WTC11 (cell line): ENCODE measurements at regions not wholly inside any gene's neighbourhood (a gene's known extent, or its start where the extent isn't known, plus 50 kb on each side); places are given as distances from the start of the nearest gene placed in this dataset.
A peak's percentile ranks its signal among the peaks of the same experiment; 100 is the strongest.

Experiments
- ATAC-seq: fragments of 200-7000 bp; cut with Tn5 transposase; 2 replicates; pipeline ENCODE4 v1.10.0; 2021; ENCODE audit warnings: mild to moderate bottlenecking, moderate library complexity
- CTCF ChIA-PET: fragments of 300-600 bp; sonication (Branson Sonifier 250); formaldehyde crosslinking; loops from one replicate; lab custom pipeline; 2021; ENCODE audit warnings: antibody characterized with exemption; lab: Charles Lee
- POLR2A ChIA-PET: fragments of 350-600 bp; sonication (Branson Sonifier 250); formaldehyde crosslinking; loops from one replicate; lab custom pipeline; 2021; ENCODE audit warnings: antibody characterized with exemption; lab: Charles Lee
- DNase-seq: peaks from one replicate; pipeline ENCODE4 v3.0.0; 2021; ENCODE audit warnings: low spot score
- H3K27ac Mint-ChIP-seq: 2 replicates; pipeline ENCODE4 v1.8.0; 2021; ENCODE audit warnings: mixed read lengths
- H3K27me3 Mint-ChIP-seq: 2 replicates; pipeline ENCODE4 v1.8.0; 2021; ENCODE audit warnings: low read depth, mild to moderate bottlenecking, moderate library complexity, mixed read lengths
- H3K36me3 Mint-ChIP-seq: 2 replicates; pipeline ENCODE4 v1.8.0; 2021; ENCODE audit warnings: mixed read lengths
- H3K4me1 Mint-ChIP-seq: 2 replicates; pipeline ENCODE4 v1.8.0; 2022; ENCODE audit warnings: mixed read lengths
- H3K4me3 Mint-ChIP-seq: 2 replicates; pipeline ENCODE4 v1.8.0; 2021; ENCODE audit warnings: mild to moderate bottlenecking, moderate library complexity, mixed read lengths
- H3K9me3 Mint-ChIP-seq: 2 replicates; pipeline ENCODE4 v1.8.0; 2021; ENCODE audit warnings: mixed read lengths
- AFF4 ChIP-seq: sonication (generic); formaldehyde crosslinking; IDR thresholded peaks from 2 replicates; pipeline ENCODE4 v1.8.1; 2023; ENCODE audit warnings: mild to moderate bottlenecking, missing genetic modification reagents, borderline replicate concordance
- AR ChIP-seq: fragments of 250-450 bp; sonication (Bioruptor Pico); IDR thresholded peaks from 2 replicates; pipeline ENCODE4 v1.9.0; 2021; ENCODE audit warnings: mild to moderate bottlenecking
- CBFB ChIP-seq: sonication (generic); formaldehyde crosslinking; IDR thresholded peaks from 2 replicates; pipeline ENCODE4 v1.8.1; 2022; ENCODE audit warnings: mild to moderate bottlenecking, low read depth, missing genetic modification reagents
- EMX1 ChIP-seq: fragments of 250-450 bp; sonication (Bioruptor Pico); IDR thresholded peaks from 2 replicates; pipeline ENCODE4 v1.8.0; 2021; ENCODE audit warnings: mild to moderate bottlenecking
- ESRRA ChIP-seq: sonication (generic); formaldehyde crosslinking; IDR thresholded peaks from 2 replicates; pipeline ENCODE4 v1.8.1; 2022; ENCODE audit warnings: mild to moderate bottlenecking, missing genetic modification reagents, borderline replicate concordance
- ETV6 ChIP-seq: sonication (generic); formaldehyde crosslinking; IDR thresholded peaks from 2 replicates; pipeline ENCODE4 v1.8.1; 2022; ENCODE audit warnings: mild to moderate bottlenecking, missing genetic modification reagents
- GTF2I ChIP-seq: fragments of 250-450 bp; sonication (Bioruptor Pico); conservative IDR thresholded peaks from 2 replicates; pipeline ENCODE4 v1.4.0; 2021; ENCODE audit warnings: mild to moderate bottlenecking
- JUN ChIP-seq: sonication (generic); formaldehyde crosslinking; IDR thresholded peaks from 2 replicates; pipeline ENCODE4 v1.8.0; 2023; ENCODE audit warnings: mild to moderate bottlenecking, missing genetic modification reagents
- MXD4 ChIP-seq: fragments of 250-450 bp; sonication (Bioruptor Pico); IDR thresholded peaks from 2 replicates; pipeline ENCODE4 v1.8.0; 2021; ENCODE audit warnings: mild to moderate bottlenecking, moderate library complexity, borderline replicate concordance
- SP1 ChIP-seq: sonication (generic); formaldehyde crosslinking; conservative IDR thresholded peaks from 2 replicates; pipeline ENCODE4 v1.8.1; 2022; ENCODE audit warnings: missing genetic modification reagents
- STAT6 ChIP-seq: sonication (generic); formaldehyde crosslinking; conservative IDR thresholded peaks from 2 replicates; pipeline ENCODE4 v1.8.1; 2023; ENCODE audit warnings: mild to moderate bottlenecking, low read depth, missing genetic modification reagents, moderate library complexity
- TCF7 ChIP-seq: sonication (generic); formaldehyde crosslinking; IDR thresholded peaks from 2 replicates; pipeline ENCODE4 v1.8.0; 2022; ENCODE audit warnings: mild to moderate bottlenecking, low read depth, missing genetic modification reagents, moderate library complexity
- TEAD1 ChIP-seq: sonication (generic); formaldehyde crosslinking; IDR thresholded peaks from 2 replicates; pipeline ENCODE4 v1.8.0; 2022; ENCODE audit warnings: mild to moderate bottlenecking, missing genetic modification reagents
- TEAD4 ChIP-seq: sonication (generic); formaldehyde crosslinking; IDR thresholded peaks from 2 replicates; pipeline ENCODE4 v1.8.0; 2022; ENCODE audit warnings: mild to moderate bottlenecking, missing genetic modification reagents
- ZBTB21 ChIP-seq: sonication (generic); formaldehyde crosslinking; IDR thresholded peaks from 2 replicates; pipeline ENCODE4 v1.8.1; 2023; ENCODE audit warnings: mild to moderate bottlenecking, missing genetic modification reagents, borderline replicate concordance
- ZMAT4 ChIP-seq: fragments of 250-450 bp; sonication (Bioruptor Pico); IDR thresholded peaks from 2 replicates; pipeline ENCODE4 v1.9.0; 2021; ENCODE audit warnings: mild to moderate bottlenecking

GRCh38 chr7:24427048-24427447, 143.1 kb downstream of the NPY start:
- peak overlapping the region; percentile 51 for H3K27ac Mint-ChIP-seq
- DNase-seq = no peak

GRCh38 chr7:24428676-24429075, 144.6 kb upstream of the PALS2 start:
- no peak overlapping the region for H3K27ac Mint-ChIP-seq
- H3K36me3 Mint-ChIP-seq = peaks cover 24% of the 10 kb centered on the region
- H3K9me3 Mint-ChIP-seq = peaks cover 22% of the 10 kb centered on the region
- TF ChIP-seq ETV6 (CRISPR knock-in tag) = no peak
- no peak for TF ChIP-seq CBFB (CRISPR knock-in tag)
- CTCF ChIA-PET = interaction anchor here (1.4 kb wide), 1 partner anchor 47 kb away, joined by 4 read pairs; no protein-coding TSS in a partner anchor
- no peak overlapping the region for H3K4me3 Mint-ChIP-seq
- H3K4me1 Mint-ChIP-seq = peaks cover 51% of the 10 kb centered on the region
- ATAC-seq (no peak), DNase-seq (no peak)
- POLR2A ChIA-PET = interaction anchor here (1.0 kb wide), 1 partner anchor 9 kb away, joined by 7 read pairs; no protein-coding TSS in a partner anchor
- H3K27me3 Mint-ChIP-seq = peaks cover 55% of the 10 kb centered on the region

More at GRCh38 chr7:24427048-24427447, 143.1 kb downstream of the NPY start:
- Mint-ChIP-seq H3K9me3 (peaks cover 22% of the 10 kb centered on the region), H3K36me3 (peaks cover 24% of the 10 kb centered on the region), H3K27me3 (peaks cover 64% of the 10 kb centered on the region), H3K4me3 (0 out of 2 replicates have a peak overlapping the region, but pooled peaks have one; percentile 20), H3K4me1 (peaks cover 49% of the 10 kb centered on the region)
- POLR2A ChIA-PET = no interaction called here
- ATAC-seq = peak; percentile 86
- CTCF ChIA-PET = no interaction called here
- TF ChIP-seq AFF4 (no peak), ESRRA (0 out of 2 replicates have a peak, but pooled peaks have one; percentile 41), ZMAT4 (CRISPR knock-in tag) (peak; percentile 86; the same call in 1 of the 2 replicates), SP1 (CRISPR knock-in tag) (peak; percentile 51; the same call in 1 of the 2 replicates), ETV6 (CRISPR knock-in tag) (0 out of 2 replicates have a peak, but pooled peaks have one; percentile 11), TEAD1 (peak; percentile 40; the same call in 1 of the 2 replicates)
- TF ChIP-seq, all 79 proteins: peak for 5

- ChIA-PET POLR2A (no interaction called here), CTCF (interaction anchor here (1.3 kb wide), 1 partner anchor 11 kb away, joined by 3 read pairs; no protein-coding TSS in a partner anchor)
- TF ChIP-seq TEAD4 (CRISPR knock-in tag) = no peak
- TF ChIP-seq ZMAT4 (CRISPR knock-in tag) = no peak
- TF ChIP-seq ZBTB21 = no peak
- no peak for TF ChIP-seq EMX1 (CRISPR knock-in tag)
- TF ChIP-seq GTF2I (CRISPR knock-in tag) = no peak
- TF ChIP-seq TCF7 (CRISPR knock-in tag) = no peak
- TF ChIP-seq AR (CRISPR knock-in tag) = no peak
- no peak for TF ChIP-seq JUN (CRISPR knock-in tag)
- TF ChIP-seq STAT6 (CRISPR knock-in tag) = no peak
- TF ChIP-seq MXD4 = no peak
- Mint-ChIP-seq H3K36me3 (0 out of 2 replicates have a peak, but pooled peaks cover 4% of the 10 kb centered on the region), H3K9me3 (peaks cover 4% of the 10 kb centered on the region), H3K27ac (no peak overlapping the region), H3K4me1 (peaks cover 71% of the 10 kb centered on the region), H3K4me3 (no peak overlapping the region), H3K27me3 (peaks cover 30% of the 10 kb centered on the region)
- ATAC-seq (no peak), DNase-seq (no peak)
Measured at GRCh38 chr7:24432677-24433076, 140.6 kb upstream of the PALS2 start.
